K562 (cell line): ENCODE measurements at regions not wholly inside any gene's neighbourhood (a gene's known extent, or its start where the extent isn't known, plus 50 kb on each side); places are given as distances from the start of the nearest gene placed in this dataset.

Experiments used
- ETV6 ChIP-seq, 3 experiments: fragments of 150-350 bp in 1 of 3; sonication (generic) in 1 of 3; formaldehyde crosslinking in 1 of 3; IDR thresholded peaks; 2 replicates each; pipeline versions ENCODE4 v1.6.1 to v1.8.0; 2014 to 2022; ENCODE audit warnings: borderline replicate concordance in 2 of 3, low read depth in 2 of 3, antibody characterized with exemption in 1 of 3, low read length in 1 of 3, mild to moderate bottlenecking in 1 of 3, missing genetic modification reagents in 1 of 3
- RCOR1 ChIP-seq, 2 experiments: IDR thresholded peaks; 2 replicates each; pipeline ENCODE4 v1.6.1; 2012; ENCODE audit warnings: low read depth in 2 of 2, low read length in 2 of 2, borderline replicate concordance in 1 of 2, improper control_type of control experiment in 1 of 2
- SPI1 ChIP-seq: IDR thresholded peaks from 2 replicates; pipeline ENCODE4 v1.6.1; 2011; ENCODE audit warnings: low read depth, low read length, control low read depth, borderline replicate concordance
- ZNF280B ChIP-seq: fragments of 250-450 bp; sonication (Bioruptor Pico); IDR thresholded peaks from 2 replicates; pipeline ENCODE4 v1.5.1; 2021; ENCODE audit warnings: mild to moderate bottlenecking

GRCh38 chr21:41687633-41688032, 79.2 kb downstream of the RIPK4 start:
- TF ChIP-seq ETV6 (IDR thresholded peaks at IDR 0.05; ENCODE audit: borderline replicate concordance in 1 of 2, low read depth in 2 of 2, low read length in 1 of 2): no peak
- no peak for TF ChIP-seq ETV6 (CRISPR knock-in tag; IDR thresholded peaks at IDR 0.05; ENCODE audit: borderline replicate concordance)
- TF ChIP-seq SPI1: no peak
- TF ChIP-seq ZNF280B: no peak
- no peak for TF ChIP-seq RCOR1 (IDR thresholded peaks at IDR 0.05; ENCODE audit: borderline replicate concordance in 1 of 2, low read depth in 2 of 2, low read length in 2 of 2)
